ENCODE measurements at regions not wholly inside any gene's neighbourhood (a gene's known extent, or its start where the extent isn't known, plus 50 kb on each side); places are given as distances from the start of the nearest gene placed in this dataset.

DNA sequence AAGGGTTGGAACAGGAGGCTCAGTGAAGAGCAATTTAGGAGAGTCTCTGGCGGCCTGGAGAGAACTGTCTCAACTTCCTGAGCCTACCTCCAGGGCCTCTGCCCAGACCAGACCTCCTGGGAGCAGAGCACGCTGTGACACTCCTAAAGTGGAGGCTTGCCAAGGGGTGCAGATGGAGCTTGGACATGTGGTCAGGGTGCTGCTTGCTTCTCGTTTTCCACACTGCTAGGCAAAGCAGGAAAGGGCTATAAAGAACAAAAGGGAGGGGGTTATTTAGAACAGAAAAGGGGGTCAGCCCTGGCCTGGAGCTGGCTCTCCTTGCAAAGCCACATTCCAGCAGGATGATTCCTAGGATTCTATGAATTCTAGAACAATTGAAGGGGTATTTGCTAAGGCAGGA is 145.7 kb upstream of the GGTLC1 start:
- POLR2A ChIA-PET = interaction anchor here (0.6 kb wide), 1 partner anchor 226 kb away, joined by 4 read pairs; no protein-coding TSS in a partner anchor
- in situ Hi-C loops (cut with HindIII; ENCODE audit: low pct_unique_long_range_greater_than_20kb, low sequenced_read_pairs) = no loop called here
- no peaks in the 10 kb centered on the region for H3K9me3 ChIP-seq (ENCODE audit: control insufficient read depth, insufficient read depth, low read depth, low read length)
- intact Hi-C loops (cut with micrococcal nuclease; ENCODE audit: unreplicated experiment) = no loop called here
- no peaks in the 10 kb centered on the region for H3K36me3 ChIP-seq (ENCODE audit: control insufficient read depth, insufficient read depth, low read length)
- no peak for ATAC-seq
- BruUV-seq (replicated peaks) = no TSS peak
- no peak overlapping the region for H3K4me3 ChIP-seq (ENCODE audit: low read depth in 2 of 2, low read length in 2 of 2)
- no peak for DNase-seq (ENCODE audit: low read depth, low spot score)
- CTCF ChIA-PET = no interaction called here
- no peaks in the 10 kb centered on the region for H3K27me3 ChIP-seq (ENCODE audit: control insufficient read depth, insufficient read depth, low read length)
- no peaks in the 10 kb centered on the region for H3K4me1 ChIP-seq (ENCODE audit: control insufficient read depth, insufficient read depth, low read length)
- TF ChIP-seq, protein P1, sequence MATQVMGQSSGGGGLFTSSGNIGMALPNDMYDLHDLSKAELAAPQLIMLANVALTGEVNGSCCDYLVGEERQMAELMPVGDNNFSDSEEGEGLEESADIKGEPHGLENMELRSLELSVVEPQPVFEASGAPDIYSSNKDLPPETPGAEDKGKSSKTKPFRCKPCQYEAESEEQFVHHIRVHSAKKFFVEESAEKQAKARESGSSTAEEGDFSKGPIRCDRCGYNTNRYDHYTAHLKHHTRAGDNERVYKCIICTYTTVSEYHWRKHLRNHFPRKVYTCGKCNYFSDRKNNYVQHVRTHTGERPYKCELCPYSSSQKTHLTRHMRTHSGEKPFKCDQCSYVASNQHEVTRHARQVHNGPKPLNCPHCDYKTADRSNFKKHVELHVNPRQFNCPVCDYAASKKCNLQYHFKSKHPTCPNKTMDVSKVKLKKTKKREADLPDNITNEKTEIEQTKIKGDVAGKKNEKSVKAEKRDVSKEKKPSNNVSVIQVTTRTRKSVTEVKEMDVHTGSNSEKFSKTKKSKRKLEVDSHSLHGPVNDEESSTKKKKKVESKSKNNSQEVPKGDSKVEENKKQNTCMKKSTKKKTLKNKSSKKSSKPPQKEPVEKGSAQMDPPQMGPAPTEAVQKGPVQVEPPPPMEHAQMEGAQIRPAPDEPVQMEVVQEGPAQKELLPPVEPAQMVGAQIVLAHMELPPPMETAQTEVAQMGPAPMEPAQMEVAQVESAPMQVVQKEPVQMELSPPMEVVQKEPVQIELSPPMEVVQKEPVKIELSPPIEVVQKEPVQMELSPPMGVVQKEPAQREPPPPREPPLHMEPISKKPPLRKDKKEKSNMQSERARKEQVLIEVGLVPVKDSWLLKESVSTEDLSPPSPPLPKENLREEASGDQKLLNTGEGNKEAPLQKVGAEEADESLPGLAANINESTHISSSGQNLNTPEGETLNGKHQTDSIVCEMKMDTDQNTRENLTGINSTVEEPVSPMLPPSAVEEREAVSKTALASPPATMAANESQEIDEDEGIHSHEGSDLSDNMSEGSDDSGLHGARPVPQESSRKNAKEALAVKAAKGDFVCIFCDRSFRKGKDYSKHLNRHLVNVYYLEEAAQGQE (IDR thresholded peaks at IDR 0.05; ENCODE audit: insufficient read depth in 1 of 2, low read depth in 2 of 2, low read length in 1 of 2) = no peak
- TF ChIP-seq SIN3A (IDR thresholded peaks at IDR 0.05; ENCODE audit: borderline replicate concordance, insufficient read depth, low read depth, low read length) = no peak
- no peak for TF ChIP-seq TCF7L2 (IDR thresholded peaks at IDR 0.05; ENCODE audit: low read depth, low read length)
- TF ChIP-seq POLR2AphosphoS5 (IDR thresholded peaks at IDR 0.05; ENCODE audit: low read depth, low read length) = no peak
- no peak for TF ChIP-seq CTCF (IDR thresholded peaks at IDR 0.05)
- H3K27ac ChIP-seq (ENCODE audit: low read length) = no peak overlapping the region

DNA sequence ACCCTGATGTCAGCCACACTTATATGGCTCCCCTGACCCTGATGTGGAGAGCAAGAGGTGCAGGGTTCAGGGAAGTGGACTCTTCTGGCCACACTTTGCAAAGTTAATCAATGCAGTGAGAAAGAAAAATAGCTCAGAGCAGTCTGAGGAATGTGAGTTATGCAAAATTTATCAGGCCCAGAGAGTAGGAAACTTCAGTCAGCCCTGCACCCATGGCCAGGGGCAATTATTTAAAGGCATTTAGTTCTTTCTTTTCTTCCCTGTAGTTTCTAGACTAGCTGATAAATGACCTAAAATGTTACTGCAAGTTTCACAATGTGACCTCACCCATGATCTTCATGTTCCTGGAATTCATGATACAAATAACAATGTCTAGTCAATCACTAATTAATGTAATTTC is 143.7 kb upstream of the GGTLC1 start:
- ChIA-PET POLR2A (no interaction called here), CTCF (no interaction called here)
- BruUV-seq (replicated peaks) = no TSS peak
- intact Hi-C loops (cut with micrococcal nuclease; ENCODE audit: unreplicated experiment) (no loop called here), in situ Hi-C loops (cut with HindIII; ENCODE audit: low pct_unique_long_range_greater_than_20kb, low sequenced_read_pairs) (no loop called here)
- no peak for ATAC-seq
- Histone ChIP-seq H3K4me3 (ENCODE audit: low read depth in 2 of 2, low read length in 2 of 2) (no peak overlapping the region), H3K27me3 (ENCODE audit: control insufficient read depth, insufficient read depth, low read length) (no peaks in the 10 kb centered on the region), H3K9me3 (ENCODE audit: control insufficient read depth, insufficient read depth, low read depth, low read length) (no peaks in the 10 kb centered on the region), H3K27ac (ENCODE audit: low read length) (no peak overlapping the region), H3K4me1 (ENCODE audit: control insufficient read depth, insufficient read depth, low read length) (no peaks in the 10 kb centered on the region), H3K36me3 (ENCODE audit: control insufficient read depth, insufficient read depth, low read length) (no peaks in the 10 kb centered on the region)
- TF ChIP-seq POLR2AphosphoS5 (IDR thresholded peaks at IDR 0.05; ENCODE audit: low read depth, low read length) = no peak
- no peak for TF ChIP-seq SIN3A (IDR thresholded peaks at IDR 0.05; ENCODE audit: borderline replicate concordance, insufficient read depth, low read depth, low read length)
- TF ChIP-seq, protein P1 (IDR thresholded peaks at IDR 0.05; ENCODE audit: insufficient read depth in 1 of 2, low read depth in 2 of 2, low read length in 1 of 2) = no peak
- TF ChIP-seq TCF7L2 (IDR thresholded peaks at IDR 0.05; ENCODE audit: low read depth, low read length) = no peak
- TF ChIP-seq CTCF (IDR thresholded peaks at IDR 0.05) = no peak
- DNase-seq (ENCODE audit: low read depth, low spot score) = no peak
